ENCODE measurements at regions not wholly inside any gene's neighbourhood (a gene's known extent, or its start where the extent isn't known, plus 50 kb on each side); places are given as distances from the start of the nearest gene placed in this dataset.

DNA sequence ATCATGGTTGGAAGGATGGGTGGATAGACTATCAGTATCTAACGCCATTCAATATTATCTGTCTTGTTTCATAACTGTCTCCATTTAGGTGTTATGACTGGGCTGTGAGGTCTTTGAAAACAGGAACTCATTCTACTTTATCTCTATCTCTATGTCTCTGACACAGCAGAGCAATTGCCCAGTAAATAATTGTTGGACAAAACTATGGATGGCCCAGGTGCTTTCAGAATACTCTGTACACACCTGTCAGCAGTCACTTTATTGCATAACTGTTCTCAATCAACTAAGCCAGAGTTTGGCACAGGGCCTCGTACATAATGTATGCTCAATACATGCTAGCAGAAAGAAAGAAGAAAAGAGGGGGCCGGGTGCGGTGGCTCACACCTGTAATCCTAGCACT is 210.3 kb downstream of the OPA1 start:
- TF ChIP-seq, protein P1, sequence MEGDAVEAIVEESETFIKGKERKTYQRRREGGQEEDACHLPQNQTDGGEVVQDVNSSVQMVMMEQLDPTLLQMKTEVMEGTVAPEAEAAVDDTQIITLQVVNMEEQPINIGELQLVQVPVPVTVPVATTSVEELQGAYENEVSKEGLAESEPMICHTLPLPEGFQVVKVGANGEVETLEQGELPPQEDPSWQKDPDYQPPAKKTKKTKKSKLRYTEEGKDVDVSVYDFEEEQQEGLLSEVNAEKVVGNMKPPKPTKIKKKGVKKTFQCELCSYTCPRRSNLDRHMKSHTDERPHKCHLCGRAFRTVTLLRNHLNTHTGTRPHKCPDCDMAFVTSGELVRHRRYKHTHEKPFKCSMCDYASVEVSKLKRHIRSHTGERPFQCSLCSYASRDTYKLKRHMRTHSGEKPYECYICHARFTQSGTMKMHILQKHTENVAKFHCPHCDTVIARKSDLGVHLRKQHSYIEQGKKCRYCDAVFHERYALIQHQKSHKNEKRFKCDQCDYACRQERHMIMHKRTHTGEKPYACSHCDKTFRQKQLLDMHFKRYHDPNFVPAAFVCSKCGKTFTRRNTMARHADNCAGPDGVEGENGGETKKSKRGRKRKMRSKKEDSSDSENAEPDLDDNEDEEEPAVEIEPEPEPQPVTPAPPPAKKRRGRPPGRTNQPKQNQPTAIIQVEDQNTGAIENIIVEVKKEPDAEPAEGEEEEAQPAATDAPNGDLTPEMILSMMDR (IDR thresholded peaks at IDR 0.05) = no peak
- no peak for TF ChIP-seq POLR2AphosphoS5 (IDR thresholded peaks at IDR 0.05)

Measured in suprapubic skin (tissue), 3 donors.